GM23248 (cell line): ENCODE measurements at regions not wholly inside any gene's neighbourhood (a gene's known extent, or its start where the extent isn't known, plus 50 kb on each side); places are given as distances from the start of the nearest gene placed in this dataset.

Experiments
- EZH2 ChIP-seq: fragments of 200-600 bp; sonication (generic); IDR thresholded peaks from 2 replicates; pipeline ENCODE4 v1.6.1; 2018; ENCODE audit warnings: antibody characterized with exemption, mild to moderate bottlenecking; ENCODE audit not compliant: insufficient read depth, poor library complexity, severe bottlenecking
- EZH2phosphoT487 ChIP-seq: fragments of 200-600 bp; sonication (generic); IDR thresholded peaks from 2 replicates; pipeline ENCODE4 v1.6.1; 2018; ENCODE audit warnings: antibody characterized with exemption, moderate library complexity, mild to moderate bottlenecking, low read depth; ENCODE audit not compliant: insufficient read depth

DNA sequence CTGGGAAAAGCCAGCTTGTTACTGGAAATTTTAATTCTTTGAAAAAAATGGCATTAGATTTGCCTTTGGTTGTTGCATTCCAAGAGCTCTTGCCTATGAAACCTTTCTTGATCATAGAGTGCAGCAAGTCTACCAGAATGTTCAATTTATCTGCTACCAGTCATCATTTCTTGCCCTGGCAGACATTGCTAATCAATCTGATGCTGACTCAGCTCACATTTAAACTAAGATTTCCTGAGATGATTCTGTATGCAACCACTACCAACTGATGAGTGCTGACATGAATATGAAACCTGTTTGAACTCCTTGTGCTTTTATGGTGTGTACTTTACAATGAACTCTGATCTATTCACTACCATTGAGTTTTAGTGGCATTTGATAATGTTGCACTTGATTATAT is 166.5 kb upstream of the SALL1 start:
- no peak for TF ChIP-seq EZH2
- no peak for TF ChIP-seq EZH2phosphoT487
